GM13977 (cell line): ENCODE measurements at regions not wholly inside any gene's neighbourhood (a gene's known extent, or its start where the extent isn't known, plus 50 kb on each side); places are given as distances from the start of the nearest gene placed in this dataset.
"Not testable (repeated sequence)": the region's sequence is repeated elsewhere in the genome, so short reads cannot be mapped to it uniquely, and the experiment has no call there.

Experiments
- DNase-seq: peaks from one replicate; pipeline ENCODE4 v3.0.0; 2012; ENCODE audit warnings: low spot score
- CTCF ChIP-seq: IDR thresholded peaks from 2 replicates; pipeline ENCODE4 v1.5.1; 2012; ENCODE audit warnings: mild to moderate bottlenecking, control low read depth; ENCODE audit not compliant: insufficient read depth; ENCODE audit errors: extremely low read depth, missing control alignments
- in situ Hi-C: fragments of 300-500 bp; cut with MboI; formaldehyde crosslinking; loops from one replicate; pipeline ENCODE4 v1.12.0; 2022; ENCODE audit warnings: low sequenced_read_pairs, low pct_unique_long_range_greater_than_20kb, mixed read lengths, inconsistent platforms; ENCODE audit not compliant: unreplicated experiment

GRCh38 chr9:85172001-85172978 is 502.8 kb downstream of the NTRK2 start:
- no peak for TF ChIP-seq CTCF
- DNase-seq: peak; percentile 23
- in situ Hi-C loops: no loop called here

DNA sequence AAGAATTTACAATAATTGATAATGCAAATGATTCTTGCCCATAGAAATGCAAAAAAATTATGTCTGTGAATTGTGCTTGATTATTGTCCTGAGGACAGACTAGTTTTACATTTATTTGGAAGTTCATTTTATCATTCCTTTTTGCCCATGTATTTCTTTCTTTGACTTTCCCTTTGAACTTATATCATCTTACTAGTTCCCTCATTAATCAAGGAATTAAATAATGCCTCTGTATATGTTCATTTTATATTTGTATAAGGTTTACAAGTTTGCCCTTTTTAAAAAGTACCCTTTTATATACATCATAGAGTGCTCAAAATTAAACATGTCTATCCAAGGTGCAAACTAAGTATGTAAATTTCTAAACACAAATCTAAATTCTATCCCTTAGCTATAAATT is 501.6 kb downstream of the NTRK2 start:
- no peak for TF ChIP-seq CTCF
- DNase-seq: no peak
- in situ Hi-C loops: no loop called here

DNA sequence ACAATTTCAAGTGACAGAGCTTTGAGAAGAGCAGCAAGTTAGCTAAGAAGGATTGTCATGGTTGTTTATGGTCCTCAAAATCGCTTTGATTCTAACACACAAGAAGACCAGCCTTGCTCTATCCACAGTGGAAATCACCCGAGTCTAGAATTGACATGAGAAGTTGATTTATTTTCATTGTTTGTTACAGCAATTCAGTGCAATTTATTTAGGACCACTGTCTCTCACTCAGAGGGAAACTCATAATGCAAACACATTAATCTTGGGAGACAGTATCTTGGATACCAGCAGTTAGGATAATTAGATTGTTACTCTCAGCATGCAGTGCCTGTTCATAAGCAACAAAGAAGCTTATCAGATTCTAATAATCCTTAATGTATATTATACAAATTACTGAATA is 498.9 kb downstream of the NTRK2 start:
- TF ChIP-seq CTCF: no peak
- in situ Hi-C loops: no loop called here
- DNase-seq: no peak

DNA sequence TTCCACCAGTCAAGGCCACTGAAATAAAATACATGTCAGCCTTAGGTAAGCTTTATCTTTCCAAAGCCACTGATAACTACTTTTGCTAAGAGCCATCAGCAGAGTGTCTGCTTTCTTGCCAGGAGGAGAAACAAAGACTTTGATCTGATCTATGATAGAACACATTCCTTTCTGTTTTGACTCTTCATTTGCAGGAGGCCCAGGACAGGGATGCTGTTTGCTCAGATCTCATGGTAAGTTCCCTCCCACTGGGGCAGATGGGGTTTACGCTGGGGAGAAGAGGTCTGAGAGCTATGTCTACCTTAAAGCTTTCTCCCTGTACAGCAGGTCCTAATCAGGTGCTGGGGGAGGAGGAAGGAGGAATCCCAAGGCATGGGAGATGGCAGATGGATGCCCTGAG is 497.6 kb downstream of the NTRK2 start:
- TF ChIP-seq CTCF: no peak
- in situ Hi-C loops: no loop called here
- no peak for DNase-seq

- TF ChIP-seq CTCF: no peak
- no peak for DNase-seq
- in situ Hi-C loops: no loop called here
Measured at GRCh38 chr9:85163825-85164224, 494.3 kb downstream of the NTRK2 start.

DNA sequence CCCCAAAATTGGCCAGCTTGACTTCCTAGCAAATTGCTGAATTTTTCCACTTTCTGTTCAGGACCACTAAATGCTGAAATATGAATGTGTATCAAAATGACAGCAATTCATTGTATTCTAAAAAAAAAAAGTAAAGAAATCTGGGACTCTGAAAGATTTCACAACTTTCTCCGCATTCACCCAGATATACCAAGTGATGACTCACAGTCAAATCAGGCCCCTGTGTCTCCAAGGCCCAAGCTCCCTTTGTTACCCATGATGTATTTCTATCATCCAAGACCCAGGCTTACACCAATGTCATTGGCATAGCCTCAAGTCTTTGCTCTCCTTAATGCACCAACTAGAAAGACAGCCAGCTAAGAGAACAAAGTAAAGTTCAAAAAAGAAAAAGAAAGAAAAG is 493.9 kb downstream of the NTRK2 start:
- no peak for TF ChIP-seq CTCF
- in situ Hi-C loops: no loop called here
- no peak for DNase-seq

DNA sequence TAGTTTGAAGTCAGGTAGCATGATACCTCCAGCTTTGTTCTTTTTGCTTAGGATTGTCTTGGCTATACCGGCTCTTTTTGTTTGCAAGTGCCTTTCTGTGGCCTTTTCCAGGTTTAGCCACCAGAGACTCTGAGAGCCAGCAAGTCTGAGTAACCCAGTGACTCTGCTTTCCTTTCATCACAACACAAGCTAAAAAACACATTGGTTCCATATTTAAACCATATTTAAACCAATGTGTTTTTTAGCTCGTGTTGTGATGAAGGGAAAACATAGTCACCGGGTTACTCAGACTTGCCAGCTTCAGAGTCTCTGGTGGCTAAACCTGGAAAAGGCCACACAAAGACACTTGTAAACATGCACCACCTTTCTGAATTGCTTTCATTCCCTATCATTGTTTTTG is 493.3 kb downstream of the NTRK2 start:
- no peak for TF ChIP-seq CTCF
- in situ Hi-C loops: no loop called here
- no peak for DNase-seq

DNA sequence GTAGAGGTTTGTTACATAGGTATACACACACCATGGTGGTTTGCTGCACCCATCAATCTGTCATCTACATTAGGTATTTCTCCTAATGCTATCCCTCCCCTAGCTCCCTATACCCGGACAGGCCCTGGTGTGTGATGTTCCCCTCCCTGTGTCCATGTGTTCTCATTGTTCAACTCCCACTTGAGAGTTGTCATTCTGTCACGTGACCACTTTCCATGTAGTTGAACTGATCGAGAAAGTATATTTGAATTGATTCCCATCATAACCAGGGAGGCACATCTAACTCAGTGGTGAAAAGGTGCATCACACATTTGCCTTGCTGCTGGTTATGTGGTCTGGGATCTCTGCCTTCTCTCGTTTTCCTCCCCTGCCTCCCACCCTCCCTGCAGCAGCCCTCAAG is 491.4 kb downstream of the NTRK2 start:
- in situ Hi-C loops, DNase-seq: not testable (repeated sequence)
